ENCODE measurements at regions not wholly inside any gene's neighbourhood (a gene's known extent, or its start where the extent isn't known, plus 50 kb on each side); places are given as distances from the start of the nearest gene placed in this dataset.

GRCh38 chr21:14321042-14321441 is 61.9 kb downstream of the HSPA13 start:
- Histone ChIP-seq H3K9ac (ENCODE audit: low read length) (no peak overlapping the region), H3K36me3 (ENCODE audit: control insufficient read depth, insufficient read depth, low read length) (no peaks in the 10 kb centered on the region), H3K4me3 (ENCODE audit: low read depth, low read length) (no peak overlapping the region), H3K4me1 (ENCODE audit: control insufficient read depth, insufficient read depth, low read length) (peaks cover 3% of the 10 kb centered on the region; the same call in 1 of the 2 replicates), H3K27ac (ENCODE audit: low read depth, low read length) (no peak overlapping the region), H3K27me3 (ENCODE audit: control insufficient read depth, insufficient read depth, low read length) (no peaks in the 10 kb centered on the region), H3K9me3 (ENCODE audit: control insufficient read depth, insufficient read depth, low read depth, low read length) (no peaks in the 10 kb centered on the region)

GRCh38 chr21:14319805-14320204 is 63.1 kb downstream of the HSPA13 start:
- no peaks in the 10 kb centered on the region for H3K9me3 ChIP-seq (ENCODE audit: control insufficient read depth, insufficient read depth, low read depth, low read length)
- H3K36me3 ChIP-seq (ENCODE audit: control insufficient read depth, insufficient read depth, low read length), result no peaks in the 10 kb centered on the region
- no peaks in the 10 kb centered on the region for H3K27me3 ChIP-seq (ENCODE audit: control insufficient read depth, insufficient read depth, low read length)

GRCh38 chr21:14318578-14318977 is 64.4 kb downstream of the HSPA13 start:
- H3K27ac ChIP-seq (ENCODE audit: low read depth, low read length), result no peak overlapping the region
- no peak overlapping the region for H3K4me3 ChIP-seq (ENCODE audit: low read depth, low read length)
- no peaks in the 10 kb centered on the region for H3K9me3 ChIP-seq (ENCODE audit: control insufficient read depth, insufficient read depth, low read depth, low read length)
- H3K4me1 ChIP-seq (ENCODE audit: control insufficient read depth, insufficient read depth, low read length), result peaks cover 3% of the 10 kb centered on the region; the same call in 1 of the 2 replicates
- no peaks in the 10 kb centered on the region for H3K36me3 ChIP-seq (ENCODE audit: control insufficient read depth, insufficient read depth, low read length)
- no peak overlapping the region for H3K9ac ChIP-seq (ENCODE audit: low read length)
- no peaks in the 10 kb centered on the region for H3K27me3 ChIP-seq (ENCODE audit: control insufficient read depth, insufficient read depth, low read length)

More at GRCh38 chr21:14319805-14320204, 63.1 kb downstream of the HSPA13 start:
- H3K27ac ChIP-seq (ENCODE audit: low read depth, low read length), result no peak overlapping the region
- no peak overlapping the region for H3K9ac ChIP-seq (ENCODE audit: low read length)
- no peak overlapping the region for H3K4me3 ChIP-seq (ENCODE audit: low read depth, low read length)
- H3K4me1 ChIP-seq (ENCODE audit: control insufficient read depth, insufficient read depth, low read length), result peaks cover 3% of the 10 kb centered on the region; the same call in 1 of the 2 replicates

- Histone ChIP-seq H3K9ac (ENCODE audit: low read length) (no peak overlapping the region), H3K36me3 (ENCODE audit: control insufficient read depth, insufficient read depth, low read length) (no peaks in the 10 kb centered on the region), H3K27ac (ENCODE audit: low read depth, low read length) (no peak overlapping the region), H3K27me3 (ENCODE audit: control insufficient read depth, insufficient read depth, low read length) (no peaks in the 10 kb centered on the region), H3K4me1 (ENCODE audit: control insufficient read depth, insufficient read depth, low read length) (peaks cover 3% of the 10 kb centered on the region; the same call in 1 of the 2 replicates), H3K9me3 (ENCODE audit: control insufficient read depth, insufficient read depth, low read depth, low read length) (no peaks in the 10 kb centered on the region), H3K4me3 (ENCODE audit: low read depth, low read length) (no peak overlapping the region)
Observed at GRCh38 chr21:14317507-14317906, 65.4 kb downstream of the HSPA13 start.

- no peaks in the 10 kb centered on the region for H3K4me1 ChIP-seq (ENCODE audit: control insufficient read depth, insufficient read depth, low read length)
- H3K27me3 ChIP-seq (ENCODE audit: control insufficient read depth, insufficient read depth, low read length), result no peaks in the 10 kb centered on the region
- no peak overlapping the region for H3K4me3 ChIP-seq (ENCODE audit: low read depth, low read length)
- no peak overlapping the region for H3K9ac ChIP-seq (ENCODE audit: low read length)
- H3K9me3 ChIP-seq (ENCODE audit: control insufficient read depth, insufficient read depth, low read depth, low read length), result no peaks in the 10 kb centered on the region
- no peaks in the 10 kb centered on the region for H3K36me3 ChIP-seq (ENCODE audit: control insufficient read depth, insufficient read depth, low read length)
- no peak overlapping the region for H3K27ac ChIP-seq (ENCODE audit: low read depth, low read length)
Observed at GRCh38 chr21:14313300-14313699, 69.6 kb downstream of the HSPA13 start.

GRCh38 chr21:14312871-14313270 is 70.1 kb downstream of the HSPA13 start:
- H3K9ac ChIP-seq (ENCODE audit: low read length), result no peak overlapping the region
- H3K4me1 ChIP-seq (ENCODE audit: control insufficient read depth, insufficient read depth, low read length), result no peaks in the 10 kb centered on the region
- H3K36me3 ChIP-seq (ENCODE audit: control insufficient read depth, insufficient read depth, low read length), result no peaks in the 10 kb centered on the region
- H3K27me3 ChIP-seq (ENCODE audit: control insufficient read depth, insufficient read depth, low read length), result no peaks in the 10 kb centered on the region
- H3K27ac ChIP-seq (ENCODE audit: low read depth, low read length), result no peak overlapping the region
- H3K4me3 ChIP-seq (ENCODE audit: low read depth, low read length), result no peak overlapping the region
- no peaks in the 10 kb centered on the region for H3K9me3 ChIP-seq (ENCODE audit: control insufficient read depth, insufficient read depth, low read depth, low read length)

- Histone ChIP-seq H3K4me3 (ENCODE audit: low read depth, low read length) (no peak overlapping the region), H3K27me3 (ENCODE audit: control insufficient read depth, insufficient read depth, low read length) (no peaks in the 10 kb centered on the region), H3K36me3 (ENCODE audit: control insufficient read depth, insufficient read depth, low read length) (no peaks in the 10 kb centered on the region)
Observed at GRCh38 chr21:14308234-14308633, 74.7 kb downstream of the HSPA13 start.

GRCh38 chr21:14306126-14306907 is 76.6 kb downstream of the HSPA13 start:
- no peaks in the 10 kb centered on the region for H3K27me3 ChIP-seq (ENCODE audit: control insufficient read depth, insufficient read depth, low read length)
- H3K9me3 ChIP-seq (ENCODE audit: control insufficient read depth, insufficient read depth, low read depth, low read length), result no peaks in the 10 kb centered on the region
- no peak overlapping the region for H3K27ac ChIP-seq (ENCODE audit: low read depth, low read length)
- H3K36me3 ChIP-seq (ENCODE audit: control insufficient read depth, insufficient read depth, low read length), result no peaks in the 10 kb centered on the region
- H3K9ac ChIP-seq (ENCODE audit: low read length), result no peak overlapping the region
- H3K4me1 ChIP-seq (ENCODE audit: control insufficient read depth, insufficient read depth, low read length), result peaks cover 2% of the 10 kb centered on the region; the same call in 1 of the 2 replicates
- H3K4me3 ChIP-seq (ENCODE audit: low read depth, low read length), result no peak overlapping the region

More at GRCh38 chr21:14308234-14308633, 74.7 kb downstream of the HSPA13 start:
- Histone ChIP-seq H3K9me3 (ENCODE audit: control insufficient read depth, insufficient read depth, low read depth, low read length) (no peaks in the 10 kb centered on the region), H3K9ac (ENCODE audit: low read length) (no peak overlapping the region), H3K4me1 (ENCODE audit: control insufficient read depth, insufficient read depth, low read length) (peaks cover 2% of the 10 kb centered on the region; the same call in 1 of the 2 replicates), H3K27ac (ENCODE audit: low read depth, low read length) (no peak overlapping the region)

- peaks cover 2% of the 10 kb centered on the region; the same call in 1 of the 2 replicates for H3K4me1 ChIP-seq (ENCODE audit: control insufficient read depth, insufficient read depth, low read length)
- no peak overlapping the region for H3K27ac ChIP-seq (ENCODE audit: low read depth, low read length)
- H3K27me3 ChIP-seq (ENCODE audit: control insufficient read depth, insufficient read depth, low read length), result no peaks in the 10 kb centered on the region
- H3K9me3 ChIP-seq (ENCODE audit: control insufficient read depth, insufficient read depth, low read depth, low read length), result no peaks in the 10 kb centered on the region
- H3K36me3 ChIP-seq (ENCODE audit: control insufficient read depth, insufficient read depth, low read length), result no peaks in the 10 kb centered on the region
- H3K9ac ChIP-seq (ENCODE audit: low read length), result no peak overlapping the region
- no peak overlapping the region for H3K4me3 ChIP-seq (ENCODE audit: low read depth, low read length)
Observed at GRCh38 chr21:14303731-14304488, 79.0 kb downstream of the HSPA13 start.

GRCh38 chr21:14300074-14300473 is 82.9 kb downstream of the HSPA13 start:
- H3K36me3 ChIP-seq (ENCODE audit: control insufficient read depth, insufficient read depth, low read length), result no peaks in the 10 kb centered on the region
- peaks cover 10% of the 10 kb centered on the region; the same call in 1 of the 2 replicates for H3K4me1 ChIP-seq (ENCODE audit: control insufficient read depth, insufficient read depth, low read length)
- H3K9ac ChIP-seq (ENCODE audit: low read length), result no peak overlapping the region
- 0 out of 2 replicates have a peak, but pooled peaks cover under 1% of the 10 kb centered on the region for H3K9me3 ChIP-seq (ENCODE audit: control insufficient read depth, insufficient read depth, low read depth, low read length)
- no peaks in the 10 kb centered on the region for H3K27me3 ChIP-seq (ENCODE audit: control insufficient read depth, insufficient read depth, low read length)
- no peak overlapping the region for H3K27ac ChIP-seq (ENCODE audit: low read depth, low read length)
- no peak overlapping the region for H3K4me3 ChIP-seq (ENCODE audit: low read depth, low read length)

GRCh38 chr21:14290576-14290975 is 74.6 kb downstream of the RBM11 start:
- no peak overlapping the region for H3K27ac ChIP-seq (ENCODE audit: low read depth, low read length)
- no peaks in the 10 kb centered on the region for H3K4me1 ChIP-seq (ENCODE audit: control insufficient read depth, insufficient read depth, low read length)
- H3K9me3 ChIP-seq (ENCODE audit: control insufficient read depth, insufficient read depth, low read depth, low read length), result 0 out of 2 replicates have a peak, but pooled peaks cover 3% of the 10 kb centered on the region
- no peak overlapping the region for H3K4me3 ChIP-seq (ENCODE audit: low read depth, low read length)
- no peaks in the 10 kb centered on the region for H3K27me3 ChIP-seq (ENCODE audit: control insufficient read depth, insufficient read depth, low read length)
- no peaks in the 10 kb centered on the region for H3K36me3 ChIP-seq (ENCODE audit: control insufficient read depth, insufficient read depth, low read length)
- H3K9ac ChIP-seq (ENCODE audit: low read length), result no peak overlapping the region
